ENCODE measurements at regions not wholly inside any gene's neighbourhood (a gene's known extent, or its start where the extent isn't known, plus 50 kb on each side); places are given as distances from the start of the nearest gene placed in this dataset.

DNA sequence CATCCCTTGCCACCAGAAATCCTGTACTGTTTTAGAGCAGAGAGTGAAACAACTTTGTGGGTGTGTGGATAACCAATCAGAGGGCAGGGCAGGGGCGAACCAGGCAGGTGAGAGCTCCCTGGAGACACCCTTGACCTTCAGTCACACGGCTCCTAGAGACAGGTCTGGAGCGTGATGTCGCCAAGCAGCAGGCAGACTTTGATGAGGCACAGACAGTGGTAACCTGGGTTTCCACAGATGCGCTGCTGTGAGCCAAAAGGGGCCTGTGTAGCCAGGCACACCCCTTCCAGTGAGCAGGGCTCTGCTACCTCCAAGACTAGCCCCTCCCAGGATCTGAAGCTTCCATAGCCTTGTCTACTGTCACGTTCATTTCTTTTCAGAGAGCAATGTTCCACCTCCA is 317.8 kb upstream of the ADCY2 start:
- TF ChIP-seq FOS (IDR thresholded peaks at IDR 0.05; ENCODE audit: low read depth, low read length) (no peak), POLR2A (IDR thresholded peaks at IDR 0.05; ENCODE audit: low read depth, low read length) (no peak)

Data from IMR-90 (cell line).